ENCODE measurements at regions not wholly inside any gene's neighbourhood (a gene's known extent, or its start where the extent isn't known, plus 50 kb on each side); places are given as distances from the start of the nearest gene placed in this dataset.

- H3K27ac Mint-ChIP-seq, result no peak overlapping the region
- H3K27me3 Mint-ChIP-seq, result peaks cover 21 to 48% of the 10 kb centered on the region in 2 donors
- no peaks in the 10 kb centered on the region for H3K4me1 Mint-ChIP-seq (ENCODE audit: low read depth in 2 of 2)
- DNase-seq, result no peak
- no peak overlapping the region for H3K4me3 Mint-ChIP-seq
- peaks cover 9% of the 10 kb centered on the region in 2 donors for H3K9me3 Mint-ChIP-seq
- no peaks in the 10 kb centered on the region for H3K36me3 Mint-ChIP-seq (ENCODE audit: insufficient read depth)
- ATAC-seq (replicated peaks), result no peak
Observed at GRCh38 chr21:38883142-38883541, 77.4 kb downstream of the ETS2 start.

GRCh38 chr21:38881131-38881530, 75.4 kb downstream of the ETS2 start:
- no peak overlapping the region for H3K27ac Mint-ChIP-seq
- H3K36me3 Mint-ChIP-seq (ENCODE audit: insufficient read depth), result no peaks in the 10 kb centered on the region
- H3K9me3 Mint-ChIP-seq, result peaks cover 1 to 9% of the 10 kb centered on the region in 2 donors
- H3K4me3 Mint-ChIP-seq, result no peak overlapping the region
- DNase-seq (no peak), ATAC-seq (replicated peaks) (no peak)
- H3K4me1 Mint-ChIP-seq (ENCODE audit: low read depth in 2 of 2), result no peaks in the 10 kb centered on the region
- H3K27me3 Mint-ChIP-seq, result peaks cover 21 to 48% of the 10 kb centered on the region in 2 donors

- no peak overlapping the region for H3K4me3 Mint-ChIP-seq
- ATAC-seq (replicated peaks) (no peak), DNase-seq (no peak)
- peaks cover 1 to 9% of the 10 kb centered on the region in 2 donors for H3K9me3 Mint-ChIP-seq
- peaks cover 22 to 44% of the 10 kb centered on the region in 2 donors for H3K27me3 Mint-ChIP-seq
- no peaks in the 10 kb centered on the region for H3K36me3 Mint-ChIP-seq (ENCODE audit: insufficient read depth)
- no peaks in the 10 kb centered on the region for H3K4me1 Mint-ChIP-seq (ENCODE audit: low read depth in 2 of 2)
- no peak overlapping the region for H3K27ac Mint-ChIP-seq
Observed at GRCh38 chr21:38880577-38880966, 74.8 kb downstream of the ETS2 start.

DNA sequence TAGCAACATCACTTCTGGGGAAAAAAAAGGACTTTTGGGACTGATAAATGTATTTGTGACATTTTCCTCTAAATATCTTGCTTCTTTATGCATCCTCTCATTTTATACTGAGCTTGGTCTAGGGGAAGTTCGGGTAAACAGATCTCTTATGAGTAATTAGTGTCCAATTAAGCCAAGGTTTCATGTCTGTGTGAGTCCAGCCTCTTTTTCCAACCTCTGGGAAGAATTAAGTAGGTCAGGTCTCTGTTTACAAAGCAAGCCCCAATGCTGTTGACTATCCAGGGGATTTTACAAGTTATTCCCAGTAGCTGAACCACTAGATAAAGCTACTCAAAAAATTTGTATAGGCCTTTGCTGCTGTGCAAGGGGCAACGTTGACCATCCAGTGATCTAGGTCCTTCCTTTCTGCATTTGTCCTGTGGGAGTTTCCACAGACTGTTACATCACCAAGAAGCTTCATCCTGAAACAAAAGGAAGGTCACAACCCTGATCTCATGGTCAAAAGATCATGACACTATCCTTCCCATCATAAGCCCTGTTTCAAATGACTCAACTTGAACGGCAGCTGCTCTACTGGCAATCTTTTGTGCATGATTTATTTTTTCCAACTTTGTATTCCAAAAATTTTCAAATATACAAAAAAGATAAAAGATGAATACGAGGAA, 74.3 kb downstream of the ETS2 start:
- Mint-ChIP-seq H3K4me1 (ENCODE audit: low read depth in 2 of 2) (no peaks in the 10 kb centered on the region), H3K27me3 (peaks cover 27 to 44% of the 10 kb centered on the region in 2 donors), H3K4me3 (no peak overlapping the region), H3K27ac (no peak overlapping the region), H3K36me3 (ENCODE audit: insufficient read depth) (no peaks in the 10 kb centered on the region), H3K9me3 (peaks cover 1 to 9% of the 10 kb centered on the region in 2 donors)
- DNase-seq (no peak), ATAC-seq (replicated peaks) (no peak)

DNA sequence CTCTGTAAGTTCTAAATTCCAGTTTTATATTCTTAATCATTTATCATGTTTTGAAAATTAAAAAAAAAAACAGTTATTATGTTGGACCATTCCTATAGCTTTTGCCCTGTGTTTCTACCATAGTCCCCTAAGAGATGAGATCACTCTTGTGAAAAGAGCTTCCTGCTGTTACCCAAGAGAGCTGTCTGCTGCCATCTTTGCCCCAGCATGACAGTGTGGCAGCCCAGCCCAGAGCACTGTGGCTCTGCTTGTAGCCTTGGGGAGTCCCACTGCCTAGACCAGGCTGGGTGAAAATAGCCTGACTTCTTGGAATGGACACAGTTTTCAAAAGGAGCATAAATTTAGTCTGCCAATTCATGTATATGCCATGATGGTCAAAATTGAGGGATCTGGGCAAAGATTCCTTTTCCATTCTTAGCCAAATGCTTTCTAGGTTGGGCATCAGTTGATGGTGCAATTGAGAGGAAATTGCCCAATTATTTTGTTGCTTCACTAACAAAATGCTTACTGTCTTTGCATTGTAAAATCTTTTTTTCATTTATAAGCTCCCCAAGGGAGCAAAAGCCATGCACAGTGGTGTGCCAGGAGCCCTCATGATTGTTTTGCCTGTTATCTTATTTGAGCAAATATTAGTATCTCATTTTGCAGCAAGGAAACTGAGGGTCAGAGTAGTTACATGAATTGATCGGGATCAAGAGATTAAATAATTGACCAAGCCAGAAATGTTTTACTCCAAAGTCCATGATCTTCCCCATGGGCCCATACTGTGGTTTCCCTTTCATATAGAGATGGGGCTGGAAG, 72.8 kb downstream of the ETS2 start:
- H3K36me3 Mint-ChIP-seq (ENCODE audit: insufficient read depth), result no peaks in the 10 kb centered on the region
- ATAC-seq (replicated peaks) (no peak), DNase-seq (no peak)
- H3K4me1 Mint-ChIP-seq (ENCODE audit: low read depth in 2 of 2), result no peaks in the 10 kb centered on the region
- H3K27me3 Mint-ChIP-seq, result peaks cover 23 to 30% of the 10 kb centered on the region in 2 donors
- H3K4me3 Mint-ChIP-seq, result no peak overlapping the region
- H3K9me3 Mint-ChIP-seq, result peaks cover 0 to 5% of the 10 kb centered on the region in 2 donors
- H3K27ac Mint-ChIP-seq, result no peak overlapping the region

GRCh38 chr21:38875694-38876492, 70.2 kb downstream of the ETS2 start:
- Mint-ChIP-seq H3K4me3 (no peak overlapping the region), H3K4me1 (ENCODE audit: low read depth in 2 of 2) (no peaks in the 10 kb centered on the region), H3K9me3 (no peaks in the 10 kb centered on the region), H3K27ac (no peak overlapping the region), H3K27me3 (peaks cover 34 to 38% of the 10 kb centered on the region in 2 donors), H3K36me3 (ENCODE audit: insufficient read depth) (no peaks in the 10 kb centered on the region)
- DNase-seq, result no peak
- ATAC-seq (replicated peaks), result no peak
